SK-N-SH (cell line): ENCODE measurements at regions not wholly inside any gene's neighbourhood (a gene's known extent, or its start where the extent isn't known, plus 50 kb on each side); places are given as distances from the start of the nearest gene placed in this dataset.

Experiments
- EZH2phosphoT487 ChIP-seq: fragments of 200-600 bp; sonication (generic); IDR thresholded peaks from 2 replicates; pipeline ENCODE4 v1.6.1; 2017; ENCODE audit warnings: low read depth, mixed run types, mild to moderate bottlenecking, antibody characterized with exemption, moderate library complexity, borderline replicate concordance
- RFX5 ChIP-seq: IDR thresholded peaks from 2 replicates; pipeline ENCODE4 v1.6.1; 2012; ENCODE audit warnings: mild to moderate bottlenecking, improper control_type of control experiment, low read length
- TAF1 ChIP-seq: IDR thresholded peaks from 2 replicates; pipeline ENCODE4 v1.6.1; 2012; ENCODE audit warnings: low read depth, mild to moderate bottlenecking, low read length, moderate library complexity, borderline replicate concordance
- TEAD4 ChIP-seq: IDR thresholded peaks from 2 replicates; pipeline ENCODE4 v1.4.0; 2012; ENCODE audit warnings: mild to moderate bottlenecking, borderline replicate concordance; ENCODE audit not compliant: insufficient read depth
- TF ChIP-seq, protein P1 (sequence below): fragments of 200-600 bp; sonication (generic); IDR thresholded peaks from 2 replicates; pipeline ENCODE4 v1.6.1; 2017; ENCODE audit warnings: antibody characterized with exemption, mild to moderate bottlenecking, moderate library complexity
- TF ChIP-seq, protein P2 (sequence below): IDR thresholded peaks from 2 replicates; pipeline ENCODE4; 2012
- TF ChIP-seq, protein P3 (sequence below): IDR thresholded peaks from 2 replicates; pipeline ENCODE4 v1.4.0; 2012; ENCODE audit warnings: low read depth
- TF ChIP-seq, protein P4 (sequence below): IDR thresholded peaks from 2 replicates; pipeline ENCODE4 v1.4.0; 2012; ENCODE audit warnings: low read depth, borderline replicate concordance

DNA sequence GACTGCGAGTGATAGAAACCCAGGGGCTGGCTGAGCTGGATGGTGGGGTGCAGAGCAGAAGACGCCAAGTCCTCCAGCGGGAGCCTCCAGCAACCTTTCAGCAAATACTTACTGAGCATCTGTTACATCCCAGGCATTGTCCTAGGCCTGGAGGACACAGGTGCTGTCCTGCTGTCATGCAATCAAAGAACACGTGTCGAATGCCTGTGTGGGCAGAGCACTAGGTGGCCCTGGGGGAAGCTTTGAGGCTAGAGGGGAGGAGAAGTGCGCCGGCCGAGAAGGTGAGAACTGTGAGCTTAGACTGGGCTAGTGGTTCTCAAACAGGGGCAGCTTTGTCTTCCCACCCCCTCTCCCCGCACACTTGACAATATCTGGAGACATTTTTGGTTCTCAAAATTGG, 233.6 kb downstream of the BMP7 start:
- TF ChIP-seq, protein P1, sequence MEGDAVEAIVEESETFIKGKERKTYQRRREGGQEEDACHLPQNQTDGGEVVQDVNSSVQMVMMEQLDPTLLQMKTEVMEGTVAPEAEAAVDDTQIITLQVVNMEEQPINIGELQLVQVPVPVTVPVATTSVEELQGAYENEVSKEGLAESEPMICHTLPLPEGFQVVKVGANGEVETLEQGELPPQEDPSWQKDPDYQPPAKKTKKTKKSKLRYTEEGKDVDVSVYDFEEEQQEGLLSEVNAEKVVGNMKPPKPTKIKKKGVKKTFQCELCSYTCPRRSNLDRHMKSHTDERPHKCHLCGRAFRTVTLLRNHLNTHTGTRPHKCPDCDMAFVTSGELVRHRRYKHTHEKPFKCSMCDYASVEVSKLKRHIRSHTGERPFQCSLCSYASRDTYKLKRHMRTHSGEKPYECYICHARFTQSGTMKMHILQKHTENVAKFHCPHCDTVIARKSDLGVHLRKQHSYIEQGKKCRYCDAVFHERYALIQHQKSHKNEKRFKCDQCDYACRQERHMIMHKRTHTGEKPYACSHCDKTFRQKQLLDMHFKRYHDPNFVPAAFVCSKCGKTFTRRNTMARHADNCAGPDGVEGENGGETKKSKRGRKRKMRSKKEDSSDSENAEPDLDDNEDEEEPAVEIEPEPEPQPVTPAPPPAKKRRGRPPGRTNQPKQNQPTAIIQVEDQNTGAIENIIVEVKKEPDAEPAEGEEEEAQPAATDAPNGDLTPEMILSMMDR = no peak
- TF ChIP-seq, protein P2, sequence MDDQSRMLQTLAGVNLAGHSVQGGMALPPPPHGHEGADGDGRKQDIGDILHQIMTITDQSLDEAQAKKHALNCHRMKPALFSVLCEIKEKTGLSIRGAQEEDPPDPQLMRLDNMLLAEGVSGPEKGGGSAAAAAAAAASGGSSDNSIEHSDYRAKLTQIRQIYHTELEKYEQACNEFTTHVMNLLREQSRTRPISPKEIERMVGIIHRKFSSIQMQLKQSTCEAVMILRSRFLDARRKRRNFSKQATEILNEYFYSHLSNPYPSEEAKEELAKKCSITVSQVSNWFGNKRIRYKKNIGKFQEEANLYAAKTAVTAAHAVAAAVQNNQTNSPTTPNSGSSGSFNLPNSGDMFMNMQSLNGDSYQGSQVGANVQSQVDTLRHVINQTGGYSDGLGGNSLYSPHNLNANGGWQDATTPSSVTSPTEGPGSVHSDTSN = no peak
- TF ChIP-seq, protein P3, sequence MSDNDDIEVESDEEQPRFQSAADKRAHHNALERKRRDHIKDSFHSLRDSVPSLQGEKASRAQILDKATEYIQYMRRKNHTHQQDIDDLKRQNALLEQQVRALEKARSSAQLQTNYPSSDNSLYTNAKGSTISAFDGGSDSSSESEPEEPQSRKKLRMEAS = no peak
- TF ChIP-seq RFX5 = no peak
- TF ChIP-seq EZH2phosphoT487 = no peak
- TF ChIP-seq TEAD4 = no peak
- TF ChIP-seq, protein P4, sequence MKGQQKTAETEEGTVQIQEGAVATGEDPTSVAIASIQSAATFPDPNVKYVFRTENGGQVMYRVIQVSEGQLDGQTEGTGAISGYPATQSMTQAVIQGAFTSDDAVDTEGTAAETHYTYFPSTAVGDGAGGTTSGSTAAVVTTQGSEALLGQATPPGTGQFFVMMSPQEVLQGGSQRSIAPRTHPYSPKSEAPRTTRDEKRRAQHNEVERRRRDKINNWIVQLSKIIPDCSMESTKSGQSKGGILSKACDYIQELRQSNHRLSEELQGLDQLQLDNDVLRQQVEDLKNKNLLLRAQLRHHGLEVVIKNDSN = no peak
- TF ChIP-seq TAF1 = no peak
